ENCODE measurements at regions not wholly inside any gene's neighbourhood (a gene's known extent, or its start where the extent isn't known, plus 50 kb on each side); places are given as distances from the start of the nearest gene placed in this dataset.

- intact Hi-C loops (cut with micrococcal nuclease): no loop called here
These were observed 1396.2 kb upstream of the PIK3C3 start for GRCh38 chr18:40558706-40559392.

More at GRCh38 chr18:40558706-40559392, 1396.2 kb upstream of the PIK3C3 start:
- Histone ChIP-seq H4K20me1 (replicated peaks; ENCODE audit: control insufficient read depth, extremely low read depth, insufficient read depth, low read length) (no peaks in the 10 kb centered on the region), H3K27ac (ENCODE audit: insufficient read depth, low read depth, low read length) (no peak overlapping the region), H3K4me3 (replicated peaks in 1 of 3; ENCODE audit: insufficient read depth in 1 of 3, low read depth in 1 of 3, low read length in 3 of 3) (no peak overlapping the region), H3K79me2 (ENCODE audit: control insufficient read depth, insufficient read depth, low read length) (no peaks in the 10 kb centered on the region), H3K9ac (replicated peaks; ENCODE audit: extremely low read depth, insufficient read depth, low read length) (no peak overlapping the region), H3K9me3 (replicated peaks; ENCODE audit: control insufficient read depth, insufficient read depth, low read length) (peaks cover 4% of the 10 kb centered on the region), H3K4me1 (ENCODE audit: control insufficient read depth, extremely low read depth, insufficient read depth, low read length) (no peaks in the 10 kb centered on the region), H3K36me3 (ENCODE audit: control insufficient read depth in 2 of 2, extremely low read depth in 1 of 2, insufficient read depth in 2 of 2, low read length in 2 of 2) (no peaks in the 10 kb centered on the region), H2AFZ (ENCODE audit: low read depth, low read length) (no peak overlapping the region), H3K27me3 (ENCODE audit: control insufficient read depth in 2 of 2, insufficient read depth in 2 of 2, low read length in 2 of 2) (no peaks in the 10 kb centered on the region), H3K9me1 (replicated peaks; ENCODE audit: control insufficient read depth, extremely low read depth, insufficient read depth, low read length) (no peaks in the 10 kb centered on the region), H3K4me2 (ENCODE audit: insufficient read depth, low read length) (no peak overlapping the region)
- ChIA-PET CTCF (no interaction called here), POLR2A (no interaction called here)
- BruUV-seq (replicated peaks): no TSS peak
- DNase-seq (ENCODE audit: low read depth, low spot score) (no peak), FAIRE-seq (no peak)
- no peak for TF ChIP-seq POLR2A (IDR thresholded peaks at IDR 0.05; ENCODE audit: low read depth, low read length)
- TF ChIP-seq EZH2 (IDR thresholded peaks at IDR 0.05; ENCODE audit: borderline replicate concordance, low read depth, low read length, severe bottlenecking): no peak
- TF ChIP-seq MYC (IDR thresholded peaks at IDR 0.05; ENCODE audit: low read depth, low read length): no peak
- TF ChIP-seq MAX (IDR thresholded peaks at IDR 0.05; ENCODE audit: insufficient read depth, insufficient read length): no peak
- TF ChIP-seq CTCF (IDR thresholded peaks at IDR 0.05; ENCODE audit: extremely low read depth in 1 of 2, insufficient read depth in 1 of 2, low read depth in 1 of 2, low read length in 2 of 2): no peak
- TF ChIP-seq JUN (IDR thresholded peaks at IDR 0.05; ENCODE audit: borderline replicate concordance, insufficient read depth, insufficient read length, low read depth): no peak
- TF ChIP-seq FOS (IDR thresholded peaks at IDR 0.05; ENCODE audit: borderline replicate concordance, insufficient read depth, low read length): no peak
- TF ChIP-seq POLR2AphosphoS5 (IDR thresholded peaks at IDR 0.05; ENCODE audit: insufficient read depth, low read depth, low read length): no peak
- TF ChIP-seq GATA2 (IDR thresholded peaks at IDR 0.05; ENCODE audit: insufficient read depth, insufficient read length, low read depth, low read length): no peak
- dilution Hi-C loops (cut with MboI; ENCODE audit: extremely low pct_ligation_motif_present, low sequenced_read_pairs): no loop called here

All from endothelial cell of umbilical vein (primary cell).